Osteocyte (in vitro differentiated cells): ENCODE measurements at regions not wholly inside any gene's neighbourhood (a gene's known extent, or its start where the extent isn't known, plus 50 kb on each side); places are given as distances from the start of the nearest gene placed in this dataset.
"Not testable (repeated sequence)": the region's sequence is repeated elsewhere in the genome, so short reads cannot be mapped to it uniquely, and the experiment has no call there.

Experiments
- DNase-seq: peaks from one replicate; pipeline ENCODE4 v3.0.0; 2021; ENCODE audit warnings: mixed read lengths; ENCODE audit not compliant: unreplicated experiment; ENCODE audit errors: extremely low spot score
- H3K27ac Mint-ChIP-seq: one replicate; pipeline ENCODE4 v1.8.0; 2021; ENCODE audit warnings: mild to moderate bottlenecking, mixed read lengths; ENCODE audit not compliant: unreplicated experiment
- H3K27me3 Mint-ChIP-seq: one replicate; pipeline ENCODE4 v1.8.0; 2021; ENCODE audit warnings: mixed read lengths; ENCODE audit not compliant: unreplicated experiment
- H3K36me3 Mint-ChIP-seq: one replicate; pipeline ENCODE4 v1.8.0; 2021; ENCODE audit warnings: mixed read lengths; ENCODE audit not compliant: unreplicated experiment
- H3K4me1 Mint-ChIP-seq: one replicate; pipeline ENCODE4 v1.8.0; 2021; ENCODE audit warnings: mixed read lengths; ENCODE audit not compliant: unreplicated experiment
- H3K4me3 Mint-ChIP-seq: one replicate; pipeline ENCODE4 v1.8.0; 2021; ENCODE audit warnings: mild to moderate bottlenecking, moderate library complexity, mixed read lengths; ENCODE audit not compliant: unreplicated experiment
- H3K9me3 Mint-ChIP-seq: one replicate; pipeline ENCODE4 v1.8.0; 2021; ENCODE audit warnings: mixed read lengths; ENCODE audit not compliant: unreplicated experiment
- CTCF ChIP-seq: fragments of 200-600 bp; sonication (generic); IDR thresholded peaks from 2 replicates; pipeline ENCODE4 v1.5.0; 2021; ENCODE audit warnings: antibody characterized with exemption, mild to moderate bottlenecking, moderate library complexity

- TF ChIP-seq CTCF = no peak
- H3K9me3 Mint-ChIP-seq = peaks cover 24% of the 10 kb centered on the region
- H3K27me3 Mint-ChIP-seq = no peaks in the 10 kb centered on the region
- H3K27ac Mint-ChIP-seq = no peak overlapping the region
- no peaks in the 10 kb centered on the region for H3K36me3 Mint-ChIP-seq
- DNase-seq = no peak
- no peaks in the 10 kb centered on the region for H3K4me1 Mint-ChIP-seq
- no peak overlapping the region for H3K4me3 Mint-ChIP-seq
Observed at GRCh38 chr17:22128171-22128570, 435.8 kb downstream of the KCNJ18 start.

- no peak overlapping the region for H3K27ac Mint-ChIP-seq
- no peaks in the 10 kb centered on the region for H3K4me1 Mint-ChIP-seq
- H3K9me3 Mint-ChIP-seq = peaks cover 28% of the 10 kb centered on the region
Observed at GRCh38 chr17:22128723-22129122, 436.4 kb downstream of the KCNJ18 start.

GRCh38 chr17:22129920-22130319 lies 437.6 kb downstream of the KCNJ18 start:
- H3K4me3 Mint-ChIP-seq, H3K27me3 Mint-ChIP-seq, H3K4me1 Mint-ChIP-seq, H3K36me3 Mint-ChIP-seq, H3K27ac Mint-ChIP-seq, DNase-seq: not testable (repeated sequence)
- peaks cover 35% of the 10 kb centered on the region for H3K9me3 Mint-ChIP-seq

More at GRCh38 chr17:22128723-22129122, 436.4 kb downstream of the KCNJ18 start:
- Mint-ChIP-seq H3K27me3 (no peaks in the 10 kb centered on the region), H3K36me3 (no peaks in the 10 kb centered on the region), H3K4me3 (no peak overlapping the region)
- TF ChIP-seq CTCF = no peak
- DNase-seq = no peak

GRCh38 chr17:22131740-22132139 lies 439.4 kb downstream of the KCNJ18 start:
- peaks cover 49% of the 10 kb centered on the region for H3K9me3 Mint-ChIP-seq
- TF ChIP-seq CTCF = no peak
- H3K27me3 Mint-ChIP-seq = no peaks in the 10 kb centered on the region
- no peak overlapping the region for H3K4me3 Mint-ChIP-seq
- H3K4me1 Mint-ChIP-seq = no peaks in the 10 kb centered on the region
- no peaks in the 10 kb centered on the region for H3K36me3 Mint-ChIP-seq
- no peak overlapping the region for H3K27ac Mint-ChIP-seq
- no peak for DNase-seq

GRCh38 chr17:22138861-22139469 lies 446.6 kb downstream of the KCNJ18 start:
- Mint-ChIP-seq H3K4me1 (no peaks in the 10 kb centered on the region), H3K27ac (no peak overlapping the region), H3K27me3 (no peaks in the 10 kb centered on the region), H3K9me3 (peaks cover 18% of the 10 kb centered on the region), H3K36me3 (no peaks in the 10 kb centered on the region), H3K4me3 (no peak overlapping the region)
- TF ChIP-seq CTCF = no peak
- DNase-seq = no peak

GRCh38 chr17:22142091-22142490 lies 449.8 kb downstream of the KCNJ18 start:
- peaks cover 5% of the 10 kb centered on the region for H3K9me3 Mint-ChIP-seq
- no peaks in the 10 kb centered on the region for H3K36me3 Mint-ChIP-seq
- H3K27ac Mint-ChIP-seq = no peak overlapping the region
- H3K4me1 Mint-ChIP-seq = no peaks in the 10 kb centered on the region
- no peaks in the 10 kb centered on the region for H3K27me3 Mint-ChIP-seq
- TF ChIP-seq CTCF = no peak
- DNase-seq = no peak
- H3K4me3 Mint-ChIP-seq = no peak overlapping the region
